ENCODE measurements at regions not wholly inside any gene's neighbourhood (a gene's known extent, or its start where the extent isn't known, plus 50 kb on each side); places are given as distances from the start of the nearest gene placed in this dataset.

- no peak for ATAC-seq
These were observed 1334.7 kb downstream of the REEP3 start for GRCh38 chr10:64855941-64856340.

GRCh38 chr10:64859911-64860310 lies 1338.7 kb downstream of the REEP3 start:
- no peak for ATAC-seq
- TF ChIP-seq OSR1 (CRISPR knock-in tag; IDR thresholded peaks at IDR 0.05) = no peak
- no peak for TF ChIP-seq SNAI2 (CRISPR knock-in tag; IDR thresholded peaks at IDR 0.05)
- no peak for TF ChIP-seq TSHZ2 (CRISPR knock-in tag; IDR thresholded peaks at IDR 0.05)
- no peak for TF ChIP-seq TCF4 (CRISPR knock-in tag; IDR thresholded peaks at IDR 0.05; ENCODE audit: borderline replicate concordance)
- TF ChIP-seq GLIS3 (CRISPR knock-in tag; IDR thresholded peaks at IDR 0.05) = no peak
- no peak for TF ChIP-seq TOX (CRISPR knock-in tag; IDR thresholded peaks at IDR 0.05; ENCODE audit: borderline replicate concordance)
- no peak for TF ChIP-seq ARNTL (CRISPR knock-in tag; IDR thresholded peaks at IDR 0.05; ENCODE audit: borderline replicate concordance, low read depth)
- no peak for TF ChIP-seq CREB5 (CRISPR knock-in tag; IDR thresholded peaks at IDR 0.05; ENCODE audit: low read depth)
- TF ChIP-seq ZFP3 (CRISPR knock-in tag; IDR thresholded peaks at IDR 0.05) = no peak
- TF ChIP-seq PPARA (CRISPR knock-in tag; IDR thresholded peaks at IDR 0.05; ENCODE audit: borderline replicate concordance) = no peak
- no peak for TF ChIP-seq ESRRG (CRISPR knock-in tag; IDR thresholded peaks at IDR 0.05)
- no peak for TF ChIP-seq ZNF70 (CRISPR knock-in tag; IDR thresholded peaks at IDR 0.05)
- TF ChIP-seq ZFP30 (CRISPR knock-in tag; IDR thresholded peaks at IDR 0.05) = no peak
- TF ChIP-seq ZNF565 (CRISPR knock-in tag; conservative IDR thresholded peaks at IDR 0.05; ENCODE audit: low read depth) = no peak

More at GRCh38 chr10:64855941-64856340, 1334.7 kb downstream of the REEP3 start:
- TF ChIP-seq SNAI2 (CRISPR knock-in tag; IDR thresholded peaks at IDR 0.05) = no peak

GRCh38 chr10:64863836-64864235 lies 1342.6 kb downstream of the REEP3 start:
- ATAC-seq = no peak
- no peak for TF ChIP-seq RARB (CRISPR knock-in tag; IDR thresholded peaks at IDR 0.05)
- TF ChIP-seq ZC3H10 (CRISPR knock-in tag; IDR thresholded peaks at IDR 0.05) = no peak
- TF ChIP-seq ESRRG (CRISPR knock-in tag; IDR thresholded peaks at IDR 0.05) = no peak
- no peak for TF ChIP-seq GLIS3 (CRISPR knock-in tag; IDR thresholded peaks at IDR 0.05)
- TF ChIP-seq ARNTL (CRISPR knock-in tag; IDR thresholded peaks at IDR 0.05; ENCODE audit: borderline replicate concordance, low read depth) = no peak

GRCh38 chr10:64867501-64867962 lies 1346.3 kb downstream of the REEP3 start:
- no peak for TF ChIP-seq ZFP3 (CRISPR knock-in tag; IDR thresholded peaks at IDR 0.05)
- no peak for TF ChIP-seq PPARA (CRISPR knock-in tag; IDR thresholded peaks at IDR 0.05; ENCODE audit: borderline replicate concordance)
- TF ChIP-seq CSRNP3 (CRISPR knock-in tag; IDR thresholded peaks at IDR 0.05) = no peak
- no peak for TF ChIP-seq ARNTL (CRISPR knock-in tag; IDR thresholded peaks at IDR 0.05; ENCODE audit: borderline replicate concordance, low read depth)
- no peak for TF ChIP-seq ZNF565 (CRISPR knock-in tag; conservative IDR thresholded peaks at IDR 0.05; ENCODE audit: low read depth)
- no peak for TF ChIP-seq PATZ1 (CRISPR knock-in tag; IDR thresholded peaks at IDR 0.05; ENCODE audit: borderline replicate concordance)
- TF ChIP-seq ZNF8 (CRISPR knock-in tag; IDR thresholded peaks at IDR 0.05) = no peak
- no peak for TF ChIP-seq BACH2 (CRISPR knock-in tag; IDR thresholded peaks at IDR 0.05; ENCODE audit: borderline replicate concordance)
- no peak for TF ChIP-seq ESRRG (CRISPR knock-in tag; IDR thresholded peaks at IDR 0.05)
- TF ChIP-seq GLIS3 (CRISPR knock-in tag; IDR thresholded peaks at IDR 0.05) = no peak
- TF ChIP-seq SNAI2 (CRISPR knock-in tag; IDR thresholded peaks at IDR 0.05) = no peak
- no peak for TF ChIP-seq TCF4 (CRISPR knock-in tag; IDR thresholded peaks at IDR 0.05; ENCODE audit: borderline replicate concordance)
- no peak for ATAC-seq
